BLaER1 treated with 17β-estradiol and CSF1 and Interleukin-3, amounts not matched to agents 10 nM and 100 nM (cell line): ENCODE measurements at regions not wholly inside any gene's neighbourhood (a gene's known extent, or its start where the extent isn't known, plus 50 kb on each side); places are given as distances from the start of the nearest gene placed in this dataset.

ENCODE experiments used
- H3K27ac ChIP-seq, 11 experiments: shearing (Covaris generic); formaldehyde crosslinking; 2 replicates each; pipeline ENCODE4 v1.8.1; 2022
- H3K27me3 ChIP-seq, 11 experiments: shearing (Covaris generic); formaldehyde crosslinking; 2 replicates each; pipeline ENCODE4 v1.8.1; 2022
- H3K36me3 ChIP-seq, 11 experiments: shearing (Covaris generic); formaldehyde crosslinking; 2 replicates each; pipeline ENCODE4 v1.8.1; 2022
- H3K4me1 ChIP-seq, 10 experiments: shearing (Covaris generic); formaldehyde crosslinking; 2 replicates each; pipeline ENCODE4 v1.8.1; 2022
- H3K4me2 ChIP-seq, 11 experiments: shearing (Covaris generic); formaldehyde crosslinking; 2 replicates each; pipeline ENCODE4 v1.8.1; 2022
- H3K4me3 ChIP-seq, 10 experiments: shearing (Covaris generic); formaldehyde crosslinking; 2 replicates each; pipeline ENCODE4 v1.8.1; 2022
- H3K9ac ChIP-seq, 11 experiments: shearing (Covaris generic); formaldehyde crosslinking; 2 replicates each; pipeline ENCODE4 v1.8.1; 2022
- H3K9me3 ChIP-seq, 11 experiments: shearing (Covaris generic); formaldehyde crosslinking; replicated peaks in 1 of 11; 2 replicates each; pipeline ENCODE4 v1.8.1; 2022
- H4K20me1 ChIP-seq, 11 experiments: shearing (Covaris generic); formaldehyde crosslinking; 2 replicates each; pipeline ENCODE4 v1.8.1; 2022
- Cebpa-rat ChIP-seq, 11 experiments: shearing (Covaris generic); IDR thresholded peaks; 2 replicates each; pipeline ENCODE4 v1.8.1; 2022

- Histone ChIP-seq H3K4me1 (no peaks in the 10 kb centered on the region), H4K20me1 (no peaks in the 10 kb centered on the region), H3K9me3 (no peaks in the 10 kb centered on the region), H3K4me3 (no peak overlapping the region), H3K36me3 (no peaks in the 10 kb centered on the region), H3K4me2 (no peak overlapping the region), H3K27me3 (no peaks in the 10 kb centered on the region), H3K27ac (no peak overlapping the region), H3K9ac (no peak overlapping the region)
- TF ChIP-seq Cebpa-rat (IDR thresholded peaks at IDR 0.05) = no peak
These were observed 321.4 kb upstream of the SEMA6A start for GRCh38 chr5:116896001-116896400.

DNA sequence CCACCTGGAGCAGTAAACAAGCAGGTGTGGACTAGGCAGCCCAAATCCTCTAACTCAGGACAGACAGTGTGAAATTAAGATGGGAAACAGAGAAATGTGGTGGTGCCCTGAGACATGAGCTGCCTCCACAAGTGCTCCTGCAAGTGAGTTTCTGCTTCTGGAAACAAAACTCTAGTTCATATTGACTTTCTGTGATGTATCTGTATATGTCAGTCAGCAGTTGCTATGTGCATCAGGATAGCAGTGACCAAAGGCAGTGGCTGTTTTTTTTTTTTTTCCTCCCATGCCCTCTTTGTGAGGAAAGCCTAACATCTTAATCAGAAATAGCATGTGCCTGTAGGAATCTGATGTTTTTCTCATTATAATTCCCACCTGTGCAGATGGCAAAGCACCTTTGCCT is 318.4 kb upstream of the SEMA6A start:
- no peak overlapping the region for H3K9ac ChIP-seq
- no peaks in the 10 kb centered on the region for H3K4me1 ChIP-seq
- no peak overlapping the region for H3K4me2 ChIP-seq
- no peaks in the 10 kb centered on the region for H3K36me3 ChIP-seq
- no peak overlapping the region for H3K4me3 ChIP-seq
- no peak overlapping the region for H3K27ac ChIP-seq
- H4K20me1 ChIP-seq = no peaks in the 10 kb centered on the region
- no peaks in the 10 kb centered on the region for H3K27me3 ChIP-seq
- no peak for TF ChIP-seq Cebpa-rat (IDR thresholded peaks at IDR 0.05)
- no peaks in the 10 kb centered on the region for H3K9me3 ChIP-seq

DNA sequence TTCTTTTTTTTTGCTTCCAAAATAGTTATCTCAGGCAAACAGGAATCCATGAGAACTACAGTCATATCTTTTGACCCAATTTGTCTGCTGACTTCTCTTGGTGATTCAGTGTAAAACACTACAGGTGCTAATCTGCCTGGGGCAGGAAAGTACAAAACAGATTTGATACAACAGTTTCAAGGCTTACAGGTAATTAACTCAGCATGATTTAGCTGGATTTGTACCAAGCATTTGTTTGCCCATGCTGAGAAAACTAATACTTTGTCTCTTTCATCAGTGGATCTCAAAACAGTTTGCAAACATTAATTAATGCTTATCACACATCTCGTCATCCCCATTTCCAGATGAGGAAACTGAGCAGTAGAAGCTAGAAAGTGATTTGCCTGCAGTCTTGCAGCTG is 312.5 kb upstream of the SEMA6A start:
- H3K27me3 ChIP-seq = no peaks in the 10 kb centered on the region
- H3K36me3 ChIP-seq = no peaks in the 10 kb centered on the region
- H3K9ac ChIP-seq = no peak overlapping the region
- H4K20me1 ChIP-seq = no peaks in the 10 kb centered on the region
- H3K27ac ChIP-seq = no peak overlapping the region
- no peak for TF ChIP-seq Cebpa-rat (IDR thresholded peaks at IDR 0.05)
- H3K4me2 ChIP-seq = no peak overlapping the region
- no peak overlapping the region for H3K4me3 ChIP-seq
- no peaks in the 10 kb centered on the region for H3K4me1 ChIP-seq
- H3K9me3 ChIP-seq = no peaks in the 10 kb centered on the region

- no peaks in the 10 kb centered on the region for H3K4me1 ChIP-seq
- H3K9me3 ChIP-seq = no peaks in the 10 kb centered on the region
- no peak overlapping the region for H3K27ac ChIP-seq
- no peak for TF ChIP-seq Cebpa-rat (IDR thresholded peaks at IDR 0.05)
- no peaks in the 10 kb centered on the region for H3K36me3 ChIP-seq
- H3K4me2 ChIP-seq = no peak overlapping the region
- H4K20me1 ChIP-seq = no peaks in the 10 kb centered on the region
- no peak overlapping the region for H3K4me3 ChIP-seq
- H3K27me3 ChIP-seq = no peaks in the 10 kb centered on the region
- H3K9ac ChIP-seq = no peak overlapping the region
These were observed 311.2 kb upstream of the SEMA6A start for GRCh38 chr5:116885825-116886224.

DNA sequence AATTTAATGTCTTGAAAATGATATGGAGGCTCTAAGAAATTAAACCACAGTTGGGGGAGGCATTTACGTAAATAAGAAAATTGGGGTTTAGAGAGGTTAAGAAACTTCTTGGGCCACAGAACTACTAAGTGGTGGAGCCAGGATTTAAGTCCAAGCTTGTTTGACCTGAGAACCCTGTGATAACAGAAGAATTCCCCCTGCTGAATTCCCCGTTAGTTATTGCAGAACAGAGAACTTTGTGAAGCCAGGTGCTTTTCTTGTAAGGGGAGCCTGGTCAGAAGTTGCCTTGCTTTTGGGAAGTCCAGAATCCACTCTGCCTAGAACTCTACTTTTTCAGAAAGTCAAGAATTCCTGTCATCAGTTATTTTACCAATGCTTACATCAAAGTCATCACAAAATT is 309.3 kb upstream of the SEMA6A start:
- Histone ChIP-seq H3K4me1 (peaks cover 0 to 3% (median 0%) of the 10 kb centered on the region in 10 experiments; a peak in 1 of 20 replicates), H3K4me3 (no peak overlapping the region), H3K27ac (no peak overlapping the region), H3K9me3 (no peaks in the 10 kb centered on the region), H3K27me3 (no peaks in the 10 kb centered on the region), H3K9ac (no peak overlapping the region), H3K36me3 (no peaks in the 10 kb centered on the region), H3K4me2 (no peak overlapping the region), H4K20me1 (no peaks in the 10 kb centered on the region)
- no peak for TF ChIP-seq Cebpa-rat (IDR thresholded peaks at IDR 0.05)

GRCh38 chr5:116881921-116882531 is 307.4 kb upstream of the SEMA6A start:
- Histone ChIP-seq H3K36me3 (no peaks in the 10 kb centered on the region), H3K4me1 (peaks cover 0 to 3% (median 0%) of the 10 kb centered on the region in 10 experiments; a peak in 1 of 20 replicates)

DNA sequence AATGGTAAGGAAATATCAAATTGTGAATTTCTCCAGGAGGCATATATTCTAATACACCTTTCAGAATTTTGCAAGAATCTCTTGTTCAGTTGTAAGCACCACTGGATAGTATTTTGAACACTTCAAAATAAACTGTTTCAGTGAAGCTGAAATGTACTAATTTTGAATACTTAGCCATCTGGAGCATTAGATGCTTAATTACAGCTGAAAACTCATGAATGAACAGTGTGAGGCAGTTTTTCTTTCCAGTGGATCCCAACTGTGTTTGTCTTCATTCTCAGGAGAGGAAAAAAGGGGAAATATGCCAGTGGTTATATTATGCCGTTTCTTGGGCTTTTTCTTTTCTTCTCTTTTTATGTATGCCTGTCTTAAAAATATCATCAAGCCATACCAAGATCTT is 306.0 kb upstream of the SEMA6A start:
- Histone ChIP-seq H3K9ac (no peak overlapping the region), H3K27ac (no peak overlapping the region), H4K20me1 (no peaks in the 10 kb centered on the region), H3K4me1 (peaks cover 0 to 3% (median 0%) of the 10 kb centered on the region in 10 experiments; a peak in 1 of 20 replicates), H3K9me3 (no peaks in the 10 kb centered on the region), H3K4me2 (no peak overlapping the region), H3K4me3 (no peak overlapping the region), H3K27me3 (no peaks in the 10 kb centered on the region), H3K36me3 (no peaks in the 10 kb centered on the region)
- no peak for TF ChIP-seq Cebpa-rat (IDR thresholded peaks at IDR 0.05)

More at GRCh38 chr5:116881921-116882531, 307.4 kb upstream of the SEMA6A start:
- Histone ChIP-seq H3K27ac (no peak overlapping the region), H3K9me3 (no peaks in the 10 kb centered on the region), H3K9ac (no peak overlapping the region), H4K20me1 (no peaks in the 10 kb centered on the region), H3K4me3 (no peak overlapping the region), H3K4me2 (no peak overlapping the region), H3K27me3 (no peaks in the 10 kb centered on the region)
- no peak for TF ChIP-seq Cebpa-rat (IDR thresholded peaks at IDR 0.05)

- TF ChIP-seq Cebpa-rat (IDR thresholded peaks at IDR 0.05) = no peak
- no peak overlapping the region for H3K9ac ChIP-seq
- no peak overlapping the region for H3K4me3 ChIP-seq
- peaks cover 0 to 3% (median 0%) of the 10 kb centered on the region in 10 experiments; a peak in 1 of 20 replicates for H3K4me1 ChIP-seq
- no peaks in the 10 kb centered on the region for H3K36me3 ChIP-seq
- no peaks in the 10 kb centered on the region for H3K27me3 ChIP-seq
- no peaks in the 10 kb centered on the region for H4K20me1 ChIP-seq
- no peak overlapping the region for H3K4me2 ChIP-seq
- no peaks in the 10 kb centered on the region for H3K9me3 ChIP-seq
- no peak overlapping the region for H3K27ac ChIP-seq
These were observed 305.5 kb upstream of the SEMA6A start for GRCh38 chr5:116880150-116880549.

DNA sequence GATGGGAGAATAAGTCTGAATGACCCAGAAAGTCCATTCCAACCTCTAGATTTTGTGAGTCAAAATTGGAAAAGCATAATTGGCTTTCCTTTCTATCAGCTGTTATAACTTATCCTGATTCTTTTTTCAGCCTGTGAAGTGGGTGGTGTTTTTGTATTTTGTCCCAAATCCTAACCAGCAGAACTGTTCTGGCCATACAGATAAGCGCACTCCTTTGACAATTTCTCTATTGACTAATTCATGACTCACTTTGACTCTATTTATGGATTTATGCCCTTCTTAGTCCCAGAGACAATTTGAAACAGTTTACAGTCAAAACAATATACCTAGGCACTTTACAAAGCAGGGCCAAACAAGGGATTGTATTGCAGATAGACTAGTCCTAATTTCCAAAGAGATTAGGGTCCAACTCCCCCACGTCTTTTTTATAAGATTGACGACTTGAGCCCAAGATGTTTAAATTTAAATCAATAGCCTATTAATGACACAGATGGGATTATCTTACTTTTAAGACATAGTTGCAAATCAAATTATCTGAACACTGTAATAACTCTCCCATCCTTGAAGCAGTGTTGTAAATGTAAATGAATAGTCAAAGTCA is 301.7 kb upstream of the SEMA6A start:
- Histone ChIP-seq H3K27me3 (no peaks in the 10 kb centered on the region), H3K9me3 (no peaks in the 10 kb centered on the region), H3K4me2 (no peak overlapping the region), H3K4me3 (no peak overlapping the region), H3K27ac (no peak overlapping the region), H3K36me3 (no peaks in the 10 kb centered on the region), H4K20me1 (no peaks in the 10 kb centered on the region), H3K9ac (no peak overlapping the region), H3K4me1 (peaks cover 0 to 3% (median 0%) of the 10 kb centered on the region in 10 experiments; a peak in 1 of 20 replicates)
- no peak for TF ChIP-seq Cebpa-rat (IDR thresholded peaks at IDR 0.05)

DNA sequence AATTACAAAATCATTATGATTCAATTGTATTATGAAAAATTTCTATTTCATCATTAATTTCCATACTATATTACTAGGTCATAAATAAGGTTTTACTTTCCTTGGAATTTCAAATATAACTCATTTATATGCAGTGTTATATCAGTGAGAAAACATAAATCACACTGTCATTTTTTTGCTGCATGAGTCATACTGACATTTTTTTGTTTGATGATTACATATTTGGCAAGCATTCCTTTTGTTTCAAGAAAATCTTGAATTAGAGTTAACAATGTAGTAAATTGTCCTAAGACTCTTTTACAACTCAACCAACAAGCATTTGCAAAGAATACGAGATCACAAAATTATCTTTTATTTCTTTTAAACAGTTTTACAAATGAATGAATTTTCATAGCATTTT is 298.4 kb upstream of the SEMA6A start:
- no peak overlapping the region for H3K9ac ChIP-seq
- H3K9me3 ChIP-seq = peaks cover 0 to 10% (median 4%) of the 10 kb centered on the region in 11 experiments; a peak in 3 of 22 replicates

More for the DNA sequence above, 298.4 kb upstream of the SEMA6A start:
- Histone ChIP-seq H3K36me3 (no peaks in the 10 kb centered on the region), H4K20me1 (no peaks in the 10 kb centered on the region), H3K4me3 (no peak overlapping the region), H3K4me1 (no peaks in the 10 kb centered on the region), H3K27ac (no peak overlapping the region), H3K4me2 (no peak overlapping the region), H3K27me3 (no peaks in the 10 kb centered on the region)
- no peak for TF ChIP-seq Cebpa-rat (IDR thresholded peaks at IDR 0.05)
